HG03378 (cell line): ENCODE measurements at regions not wholly inside any gene's neighbourhood (a gene's known extent, or its start where the extent isn't known, plus 50 kb on each side); places are given as distances from the start of the nearest gene placed in this dataset.

ENCODE experiments used
- ATAC-seq: cut with Tn5 transposase; IDR thresholded peaks from one replicate; pipeline ENCODE4 v1.9.1; 2021; ENCODE audit warnings: mild to moderate bottlenecking, moderate library complexity; ENCODE audit not compliant: unreplicated experiment

GRCh38 chr16:64659866-64660265, 462.0 kb downstream of the CDH11 start:
- ATAC-seq, result no peak

- no peak for ATAC-seq
Observed at GRCh38 chr16:64657316-64658011, 464.4 kb downstream of the CDH11 start.

GRCh38 chr16:64656471-64656870, 465.4 kb downstream of the CDH11 start:
- ATAC-seq, result no peak

- ATAC-seq, result no peak
Observed at GRCh38 chr16:64654178-64654577, 467.7 kb downstream of the CDH11 start.

GRCh38 chr16:64648282-64648681, 473.6 kb downstream of the CDH11 start:
- ATAC-seq, result no peak

- ATAC-seq, result no peak
Observed at GRCh38 chr16:64641343-64641742, 480.5 kb downstream of the CDH11 start.

- ATAC-seq, result no peak
Observed at GRCh38 chr16:64638766-64639165, 483.1 kb downstream of the CDH11 start.

GRCh38 chr16:64629622-64630021, 492.2 kb downstream of the CDH11 start:
- no peak for ATAC-seq

GRCh38 chr16:64627781-64628180, 494.1 kb downstream of the CDH11 start:
- ATAC-seq, result no peak

GRCh38 chr16:64627288-64627687, 494.6 kb downstream of the CDH11 start:
- ATAC-seq, result no peak

- ATAC-seq, result no peak
Observed at GRCh38 chr16:64626776-64627175, 495.1 kb downstream of the CDH11 start.

- no peak for ATAC-seq
Observed at GRCh38 chr16:64621616-64622015, 500.2 kb downstream of the CDH11 start.

GRCh38 chr16:64617836-64618476, 503.9 kb downstream of the CDH11 start:
- no peak for ATAC-seq

GRCh38 chr16:64615630-64616280, 506.1 kb downstream of the CDH11 start:
- no peak for ATAC-seq

GRCh38 chr16:64596196-64596595, 525.7 kb downstream of the CDH11 start:
- ATAC-seq, result no peak

GRCh38 chr16:64590513-64590912, 531.4 kb downstream of the CDH11 start:
- no peak for ATAC-seq

- no peak for ATAC-seq
Observed at GRCh38 chr16:64589836-64590235, 532.0 kb downstream of the CDH11 start.

GRCh38 chr16:64586781-64587180, 535.1 kb downstream of the CDH11 start:
- ATAC-seq, result no peak

GRCh38 chr16:64585367-64585766, 536.5 kb downstream of the CDH11 start:
- ATAC-seq, result no peak

GRCh38 chr16:64580558-64580957, 541.3 kb downstream of the CDH11 start:
- ATAC-seq, result no peak

- ATAC-seq, result no peak
Observed at GRCh38 chr16:64579712-64580111, 542.2 kb downstream of the CDH11 start.

GRCh38 chr16:64545768-64546167, 576.1 kb downstream of the CDH11 start:
- no peak for ATAC-seq
